ENCODE measurements at regions not wholly inside any gene's neighbourhood (a gene's known extent, or its start where the extent isn't known, plus 50 kb on each side); places are given as distances from the start of the nearest gene placed in this dataset.

DNA sequence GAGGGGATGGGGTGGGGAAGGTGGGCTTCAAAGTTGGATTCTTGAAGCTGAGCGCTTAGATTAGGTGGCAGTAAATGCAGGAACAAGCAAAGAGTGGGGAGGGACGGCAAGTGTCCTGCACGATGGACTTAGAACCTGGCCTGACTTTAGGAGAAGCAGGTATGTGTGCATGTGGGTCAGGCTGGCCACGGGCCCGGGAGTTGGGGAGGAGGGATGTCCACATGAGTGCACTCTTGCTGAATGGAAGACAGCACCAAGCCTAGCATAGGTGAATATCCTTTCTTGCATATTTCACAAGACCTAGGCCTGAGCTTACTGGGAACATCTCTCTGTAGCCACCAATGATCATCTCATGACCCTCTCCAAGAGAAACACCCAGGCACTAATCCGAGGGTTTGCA lies 96.1 kb downstream of the DDX1 start:
- TF ChIP-seq CTCF (IDR thresholded peaks at IDR 0.05; ENCODE audit: control insufficient read depth, insufficient read depth, low read depth, low read length, missing control alignments): no peak
- H3K4me3 ChIP-seq (ENCODE audit: control insufficient read depth, low read depth, low read length): no peak overlapping the region
- DNase-seq (ENCODE audit: low read depth): no peak

- no peak for TF ChIP-seq CTCF (IDR thresholded peaks at IDR 0.05; ENCODE audit: control insufficient read depth, insufficient read depth, low read depth, low read length, missing control alignments)
- no peak for DNase-seq (ENCODE audit: low read depth)
- no peak overlapping the region for H3K4me3 ChIP-seq (ENCODE audit: control insufficient read depth, low read depth, low read length)
Observed at GRCh38 chr2:15688924-15689568, 97.4 kb downstream of the DDX1 start.

DNA sequence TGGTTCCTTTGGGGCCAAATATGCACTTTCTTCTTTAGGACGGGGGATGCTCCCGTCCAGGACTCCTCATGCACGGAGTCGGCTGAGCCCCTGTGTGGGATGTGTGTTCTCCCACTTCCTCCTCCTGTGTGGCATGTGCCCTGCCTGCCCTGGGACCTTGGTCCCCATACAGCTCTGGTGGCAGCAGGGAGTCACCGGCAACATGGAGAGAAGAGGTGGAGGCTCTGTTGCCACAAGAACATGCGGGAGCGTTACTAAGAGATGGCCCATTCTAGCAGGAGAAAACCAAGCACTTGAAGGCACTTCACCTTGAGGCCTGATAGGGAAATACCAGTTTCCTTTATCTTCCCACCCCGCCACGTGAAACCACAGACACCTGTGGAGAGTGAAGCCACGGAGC lies 98.0 kb downstream of the DDX1 start:
- DNase-seq (ENCODE audit: low read depth): no peak
- TF ChIP-seq CTCF (IDR thresholded peaks at IDR 0.05; ENCODE audit: control insufficient read depth, insufficient read depth, low read depth, low read length, missing control alignments): no peak

DNA sequence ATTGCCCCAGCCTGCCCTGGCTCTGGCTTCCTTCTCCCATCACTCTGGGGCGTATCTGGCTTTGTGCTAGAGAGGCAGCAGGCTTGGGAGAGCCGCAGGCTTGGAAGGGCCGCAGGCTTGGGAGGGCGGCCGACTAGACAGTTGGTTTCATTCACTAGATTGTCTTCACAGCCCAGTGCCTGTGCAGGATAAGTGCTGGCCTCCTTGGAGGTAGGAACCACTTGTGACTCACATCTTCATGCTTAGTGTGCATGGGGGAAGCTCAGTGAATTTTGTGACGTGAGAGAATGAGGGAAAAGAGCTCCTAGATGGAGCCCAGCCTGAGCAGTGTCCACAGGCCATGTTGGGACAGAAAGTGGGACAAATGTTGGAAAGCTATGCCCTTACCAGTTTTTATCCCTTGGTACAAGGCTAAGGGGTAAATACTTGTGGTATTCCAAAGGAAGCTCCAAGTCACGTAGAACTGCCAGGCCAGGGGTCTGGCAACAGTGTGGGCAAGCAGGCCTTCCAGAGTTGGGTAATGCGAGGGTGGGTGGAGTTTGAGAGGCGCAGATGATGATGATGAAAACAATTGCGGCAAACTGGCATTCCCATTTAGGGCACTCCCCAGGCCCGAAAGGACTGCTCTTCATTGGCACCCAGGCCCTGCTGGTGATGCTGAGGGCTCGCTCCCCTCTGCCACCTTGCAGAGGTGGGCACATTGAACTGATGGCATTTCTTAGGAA lies 100.1 kb downstream of the DDX1 start:
- DNase-seq (ENCODE audit: low read depth): no peak
- no peak overlapping the region for H3K4me3 ChIP-seq (ENCODE audit: control insufficient read depth, low read depth, low read length)
- TF ChIP-seq CTCF (IDR thresholded peaks at IDR 0.05; ENCODE audit: control insufficient read depth, insufficient read depth, low read depth, low read length, missing control alignments): no peak

More for the DNA sequence above, 98.0 kb downstream of the DDX1 start:
- no peak overlapping the region for H3K4me3 ChIP-seq (ENCODE audit: control insufficient read depth, low read depth, low read length)

GRCh38 chr2:15692551-15693377 lies 101.1 kb downstream of the DDX1 start:
- H3K4me3 ChIP-seq (ENCODE audit: control insufficient read depth, low read depth, low read length): no peak overlapping the region
- no peak for DNase-seq (ENCODE audit: low read depth)
- no peak for TF ChIP-seq CTCF (IDR thresholded peaks at IDR 0.05; ENCODE audit: control insufficient read depth, insufficient read depth, low read depth, low read length, missing control alignments)

GRCh38 chr2:15693382-15693781 lies 101.7 kb downstream of the DDX1 start:
- no peak for TF ChIP-seq CTCF (IDR thresholded peaks at IDR 0.05; ENCODE audit: control insufficient read depth, insufficient read depth, low read depth, low read length, missing control alignments)
- no peak for DNase-seq (ENCODE audit: low read depth)
- H3K4me3 ChIP-seq (ENCODE audit: control insufficient read depth, low read depth, low read length): no peak overlapping the region

Data from AG09309 (cell line).